SK-N-SH treated with all-trans-retinoic acid at 6 μM for 48 hours (cell line): ENCODE measurements at regions not wholly inside any gene's neighbourhood (a gene's known extent, or its start where the extent isn't known, plus 50 kb on each side); places are given as distances from the start of the nearest gene placed in this dataset.

ENCODE experiments used
- CREB5 ChIP-seq: fragments of 250-450 bp; sonication (Bioruptor Pico); IDR thresholded peaks from 2 replicates; pipeline ENCODE4 v1.5.1; 2020; ENCODE audit warnings: low read depth, mild to moderate bottlenecking, moderate library complexity
- OSR1 ChIP-seq: fragments of 250-450 bp; sonication (Bioruptor Pico); IDR thresholded peaks from 2 replicates; pipeline ENCODE4 v1.8.0; 2022; ENCODE audit warnings: moderate library complexity, mild to moderate bottlenecking, inconsistent platforms
- TOX ChIP-seq: fragments of 250-450 bp; sonication (Bioruptor Pico); IDR thresholded peaks from 2 replicates; pipeline ENCODE4 v1.8.0; 2021; ENCODE audit warnings: mild to moderate bottlenecking, moderate library complexity, borderline replicate concordance
- ZFP30 ChIP-seq: fragments of 450-650 bp; formaldehyde crosslinking; IDR thresholded peaks from 2 replicates; pipeline ENCODE4 v1.5.0; 2022; ENCODE audit warnings: mild to moderate bottlenecking, moderate library complexity
- ZNF565 ChIP-seq: fragments of 450-650 bp; formaldehyde crosslinking; conservative IDR thresholded peaks from 2 replicates; pipeline ENCODE4 v1.5.0; 2020; ENCODE audit warnings: low read depth, mild to moderate bottlenecking, moderate library complexity
- ZNF8 ChIP-seq: fragments of 450-650 bp; formaldehyde crosslinking; IDR thresholded peaks from 2 replicates; pipeline ENCODE4 v1.5.0; 2020; ENCODE audit warnings: mild to moderate bottlenecking, moderate library complexity

DNA sequence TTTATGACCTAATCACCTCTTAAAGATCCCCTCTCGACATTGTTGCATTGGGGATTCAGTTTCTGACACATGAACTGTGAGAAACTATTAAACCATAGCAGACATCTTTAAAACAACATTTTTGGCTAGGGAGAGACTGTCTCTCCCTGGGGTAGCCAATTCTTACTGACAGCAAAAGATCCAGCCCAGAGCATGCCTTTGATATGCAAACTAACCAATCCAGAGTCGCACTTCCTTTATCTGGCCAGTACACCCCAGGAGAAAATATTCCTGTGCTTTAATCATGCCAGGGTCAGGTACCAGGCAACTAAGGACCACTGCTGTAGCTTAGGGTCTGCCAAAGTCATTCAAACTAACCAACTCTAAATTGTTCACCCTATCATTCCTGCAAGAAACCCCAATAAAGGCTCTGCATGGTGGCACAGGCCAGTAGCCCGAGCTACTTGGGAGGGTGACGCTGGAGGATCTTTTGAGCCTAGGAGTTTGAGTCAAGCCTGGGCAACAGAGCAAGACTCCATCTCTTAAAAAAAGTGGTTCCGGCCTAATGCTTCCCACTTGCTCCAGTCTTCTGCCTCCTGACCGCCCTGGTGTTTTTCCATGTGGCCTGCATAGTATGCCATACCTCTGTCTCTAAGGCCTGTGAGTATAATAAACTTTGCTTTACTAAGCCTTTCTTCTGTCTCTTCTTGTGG lies 62.3 kb upstream of the DAPK1 start:
- no peak for TF ChIP-seq OSR1 (CRISPR knock-in tag)
- TF ChIP-seq TOX (CRISPR knock-in tag), result no peak
- TF ChIP-seq ZFP30 (CRISPR knock-in tag), result no peak
- TF ChIP-seq CREB5, result no peak
- TF ChIP-seq ZNF8, result no peak
- TF ChIP-seq ZNF565 (CRISPR knock-in tag), result no peak
